HFF-Myc (cell line): ENCODE measurements at regions not wholly inside any gene's neighbourhood (a gene's known extent, or its start where the extent isn't known, plus 50 kb on each side); places are given as distances from the start of the nearest gene placed in this dataset.

Experiments used
- DNase-seq: peaks from one replicate; pipeline ENCODE4 v3.0.0-alpha.2; 2011; ENCODE audit warnings: low read depth; ENCODE audit errors: extremely low read depth
- H3K4me3 ChIP-seq: replicated peaks from 2 replicates; pipeline ENCODE4 v1.5.1; 2011; ENCODE audit warnings: low read depth, mild to moderate bottlenecking, control low read depth, low read length
- CTCF ChIP-seq: IDR thresholded peaks from 2 replicates; pipeline ENCODE4 v1.5.1; 2012; ENCODE audit warnings: mild to moderate bottlenecking, low read depth, low read length, control low read depth; ENCODE audit errors: missing control alignments

DNA sequence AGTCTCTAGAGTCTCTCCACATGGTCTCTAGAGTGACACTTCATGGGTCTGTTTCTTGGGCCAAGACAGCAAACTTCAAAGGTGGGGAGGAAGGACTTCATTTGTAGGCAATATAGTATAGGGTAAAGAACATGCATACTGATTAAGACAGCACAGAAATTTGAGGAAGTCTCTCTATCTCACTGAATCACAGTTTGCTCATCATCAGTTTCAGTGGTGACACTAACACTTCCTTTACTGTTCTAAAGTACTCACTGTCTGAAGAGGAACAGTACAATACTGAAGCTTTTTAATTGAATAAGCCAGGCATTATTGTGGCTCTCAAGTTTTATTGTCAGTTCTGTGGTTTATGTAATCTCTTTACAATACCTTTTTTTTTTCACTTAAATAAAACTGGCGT lies 656.4 kb upstream of the CDH8 start:
- no peak for DNase-seq
- no peak for TF ChIP-seq CTCF
- H3K4me3 ChIP-seq = no peak overlapping the region

- no peak for TF ChIP-seq CTCF
- no peak for DNase-seq
- H3K4me3 ChIP-seq = no peak overlapping the region
Observed at GRCh38 chr16:62681819-62682218, 645.6 kb upstream of the CDH8 start.

GRCh38 chr16:62678796-62679195 lies 642.6 kb upstream of the CDH8 start:
- no peak for TF ChIP-seq CTCF
- no peak overlapping the region for H3K4me3 ChIP-seq
- DNase-seq = no peak

DNA sequence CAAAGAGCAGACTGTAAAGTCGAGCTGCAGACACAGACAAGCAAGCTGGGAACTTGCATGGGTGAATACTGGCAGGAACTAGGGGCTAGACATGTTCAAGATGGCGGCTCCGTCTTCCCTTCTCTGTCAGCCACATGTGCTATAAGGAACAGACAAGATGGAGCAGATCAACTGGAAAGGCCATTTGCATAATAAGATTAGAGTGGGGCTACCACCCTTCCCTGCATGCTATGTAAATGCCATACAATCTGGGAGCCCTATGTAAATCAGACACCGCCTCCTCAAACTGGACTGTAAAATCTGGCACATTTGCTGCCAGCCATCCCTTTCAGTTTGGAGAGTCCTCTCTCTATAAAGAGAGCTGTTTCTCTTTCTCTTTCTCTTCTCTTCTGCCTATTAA lies 640.1 kb upstream of the CDH8 start:
- no peak for DNase-seq
- no peak overlapping the region for H3K4me3 ChIP-seq
- TF ChIP-seq CTCF = no peak

DNA sequence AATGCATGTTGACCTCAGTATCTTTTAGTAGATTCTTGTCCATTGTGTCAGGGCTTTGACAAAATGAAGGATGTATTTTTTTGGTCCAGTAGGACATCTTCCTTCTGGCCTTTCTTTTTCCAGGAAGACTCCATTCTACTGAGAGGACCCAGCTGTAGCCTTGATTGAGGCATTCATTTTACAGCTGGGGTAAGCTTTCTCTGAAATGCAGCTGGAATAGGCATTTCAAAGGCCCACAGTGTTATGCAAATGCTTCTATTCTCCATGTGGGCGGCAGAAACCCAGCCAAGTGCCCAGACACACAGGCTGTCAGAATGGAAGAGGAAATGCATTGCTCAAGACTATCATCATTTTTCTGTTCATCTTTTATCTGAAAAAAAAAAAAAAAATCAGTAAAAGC lies 629.0 kb upstream of the CDH8 start:
- no peak for DNase-seq
- no peak for TF ChIP-seq CTCF

DNA sequence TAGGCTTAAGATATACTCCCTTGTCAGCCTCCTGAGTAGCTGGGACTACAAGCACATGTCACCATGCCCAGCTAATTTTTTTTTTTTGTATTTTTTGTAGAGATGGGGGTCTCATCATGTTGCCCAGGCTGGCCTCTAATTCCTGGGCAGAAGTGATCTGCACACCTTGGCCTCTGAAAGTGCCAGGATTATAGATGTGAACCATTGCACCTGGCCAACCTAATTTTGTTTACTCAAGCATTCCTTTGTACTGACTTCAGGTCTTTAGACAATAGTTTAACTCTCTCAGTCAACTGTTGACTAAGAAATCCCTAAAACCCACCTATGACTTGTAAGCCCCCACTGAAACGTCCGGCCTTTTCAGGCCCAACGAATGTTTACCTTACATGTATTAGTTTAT lies 628.3 kb upstream of the CDH8 start:
- no peak for DNase-seq
- TF ChIP-seq CTCF = no peak
- no peak overlapping the region for H3K4me3 ChIP-seq

More for the DNA sequence above, 629.0 kb upstream of the CDH8 start:
- no peak overlapping the region for H3K4me3 ChIP-seq

DNA sequence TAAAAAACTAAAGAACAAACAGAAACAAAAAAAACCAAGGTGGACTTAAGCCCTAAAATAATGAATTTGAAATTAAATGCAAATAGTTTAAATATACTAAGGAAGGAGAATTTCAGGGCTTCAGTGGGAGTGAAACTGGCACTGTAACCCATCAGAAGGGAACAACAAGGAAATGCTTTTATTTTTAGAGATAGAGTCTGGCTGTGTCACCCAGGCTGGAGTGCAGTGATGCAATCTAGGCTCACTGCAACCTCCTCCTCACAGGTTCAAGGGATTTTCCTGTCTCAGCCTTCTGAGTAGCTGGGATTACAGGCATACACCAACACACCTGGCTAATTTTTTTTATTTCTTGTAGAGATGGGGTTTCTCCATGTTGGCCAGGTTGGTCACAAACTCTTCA lies 625.2 kb upstream of the CDH8 start:
- no peak for DNase-seq
- no peak overlapping the region for H3K4me3 ChIP-seq
- no peak for TF ChIP-seq CTCF
